DMS53 treated with DMSO at 0.1 percent for 48 hours (cell line): ENCODE measurements at regions not wholly inside any gene's neighbourhood (a gene's known extent, or its start where the extent isn't known, plus 50 kb on each side); places are given as distances from the start of the nearest gene placed in this dataset.

Experiments
- DNase-seq: peaks from one replicate; lab custom pipeline; 2025; ENCODE audit not compliant: unreplicated experiment; lab: John Stamatoyannopoulos, UW

DNA sequence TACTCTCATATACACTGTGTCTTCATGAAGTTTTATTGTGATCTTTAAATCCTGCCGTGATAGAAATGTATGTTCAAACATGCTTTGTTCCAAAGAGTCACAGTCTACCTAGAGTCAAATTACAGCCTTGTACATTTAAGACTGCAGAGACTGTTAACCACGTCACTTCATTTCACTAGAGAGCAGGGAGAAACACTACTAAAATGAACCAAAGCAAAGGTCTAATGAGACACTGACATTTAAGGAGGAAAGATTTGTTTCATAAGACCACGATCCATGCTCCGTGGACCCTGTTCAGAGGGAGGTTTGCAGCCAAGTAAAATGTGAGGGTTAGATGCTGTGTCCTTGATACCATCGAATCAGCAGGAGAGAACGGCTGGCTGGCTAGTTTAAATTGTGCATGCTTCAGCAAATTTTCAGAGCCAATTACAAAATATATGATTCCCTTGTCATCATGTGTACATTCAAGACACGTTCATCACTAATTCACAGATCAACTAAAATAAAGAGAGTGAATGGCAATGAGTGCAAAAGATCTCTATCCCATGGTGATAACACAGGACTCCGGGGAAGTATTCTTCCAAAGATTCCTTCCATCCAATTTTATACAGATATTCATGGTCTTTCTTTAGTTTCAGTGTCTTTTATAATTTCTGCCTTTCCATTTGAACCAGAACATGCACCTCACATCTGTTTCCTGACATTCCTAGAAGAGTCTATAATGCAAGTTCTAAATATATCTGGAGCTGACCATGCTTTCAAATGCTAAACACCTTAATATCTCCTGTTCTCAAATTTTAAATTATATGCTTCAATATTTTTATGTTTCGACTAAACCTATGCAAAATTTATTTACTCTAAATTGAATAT, 960.9 kb upstream of the FAT3 start:
- no peak for DNase-seq

DNA sequence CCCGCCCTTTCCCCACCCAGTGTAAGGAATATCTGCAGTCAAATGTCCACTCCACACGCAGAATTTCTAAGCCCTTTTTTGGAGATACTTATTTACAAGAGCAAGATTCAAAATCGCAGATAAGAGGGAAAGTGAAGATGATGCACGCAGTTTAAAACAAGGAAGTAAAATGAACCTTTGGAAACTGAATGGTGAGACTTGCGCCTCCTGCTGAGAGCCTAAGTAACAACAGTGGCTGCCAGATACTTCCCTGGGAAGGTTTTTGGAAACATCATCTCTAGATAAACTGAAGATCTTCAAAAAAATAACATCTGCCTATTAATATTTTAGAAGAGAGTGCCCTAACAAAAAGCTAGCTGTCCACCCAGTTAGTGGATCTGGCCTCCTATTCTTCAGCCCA, 963.1 kb upstream of the FAT3 start:
- DNase-seq, result no peak

DNA sequence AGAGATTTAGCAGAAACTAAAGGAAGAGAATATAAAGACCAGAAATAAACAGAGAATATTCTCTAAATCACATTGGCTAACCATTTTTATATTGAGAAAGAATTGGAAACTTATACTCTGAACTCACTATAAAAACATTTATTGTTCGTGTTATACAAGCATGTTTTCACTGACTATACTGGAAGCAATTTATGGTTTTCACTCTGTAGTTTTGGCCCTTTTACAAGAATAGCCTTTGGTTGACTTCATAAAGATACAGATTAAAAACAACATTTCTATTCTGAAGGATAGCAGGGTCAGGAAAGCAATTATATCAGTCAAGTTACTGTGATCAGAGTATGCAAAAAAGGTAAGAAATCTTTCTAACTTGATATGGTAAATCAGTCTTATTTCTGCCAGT, 965.7 kb upstream of the FAT3 start:
- DNase-seq, result no peak

DNA sequence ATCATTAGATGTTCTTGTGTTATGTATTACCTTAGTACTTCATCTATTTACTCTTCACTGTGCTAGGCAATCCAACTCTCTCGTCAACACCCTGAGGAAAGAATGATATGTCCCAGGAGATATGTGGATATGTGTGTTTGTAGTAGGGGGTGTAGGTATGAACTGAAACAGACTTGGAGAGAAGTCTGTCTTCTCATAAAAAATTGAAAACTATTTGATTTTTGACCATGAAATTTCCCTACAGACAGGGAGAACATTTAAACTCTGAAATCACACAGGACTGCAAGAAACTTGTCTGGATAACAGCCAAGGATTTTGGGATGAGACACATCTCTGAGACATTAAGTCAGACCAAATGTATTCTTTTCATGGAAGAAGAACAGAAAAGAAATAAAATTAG, 967.0 kb upstream of the FAT3 start:
- DNase-seq, result no peak

DNA sequence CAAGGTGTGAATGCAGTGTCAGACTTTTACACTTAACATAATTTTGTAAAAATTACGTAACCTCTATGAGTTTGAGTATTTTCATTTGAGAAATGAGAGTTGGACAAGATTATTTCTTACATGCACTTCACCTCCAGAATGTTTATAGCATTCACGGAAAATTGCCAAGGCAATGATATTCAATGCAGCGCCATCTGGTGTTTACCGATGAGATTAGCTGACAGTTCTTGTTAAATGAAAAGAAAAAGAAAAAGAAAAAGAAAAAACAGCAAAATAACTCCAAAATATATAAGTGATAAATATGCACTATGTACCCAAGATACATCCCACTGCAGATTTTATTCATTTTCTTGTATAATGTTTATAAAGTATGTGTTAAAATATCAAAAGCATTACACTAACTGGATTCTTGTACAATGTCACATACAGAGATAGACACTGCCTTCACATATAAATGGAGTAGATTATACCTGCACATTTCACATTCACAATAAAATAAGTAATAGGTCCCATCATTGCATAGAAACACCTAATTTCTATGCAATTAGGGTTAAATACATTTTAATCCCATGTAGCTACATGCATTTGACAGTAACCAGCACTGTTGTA, 976.3 kb upstream of the FAT3 start:
- DNase-seq, result peak; percentile 54

DNA sequence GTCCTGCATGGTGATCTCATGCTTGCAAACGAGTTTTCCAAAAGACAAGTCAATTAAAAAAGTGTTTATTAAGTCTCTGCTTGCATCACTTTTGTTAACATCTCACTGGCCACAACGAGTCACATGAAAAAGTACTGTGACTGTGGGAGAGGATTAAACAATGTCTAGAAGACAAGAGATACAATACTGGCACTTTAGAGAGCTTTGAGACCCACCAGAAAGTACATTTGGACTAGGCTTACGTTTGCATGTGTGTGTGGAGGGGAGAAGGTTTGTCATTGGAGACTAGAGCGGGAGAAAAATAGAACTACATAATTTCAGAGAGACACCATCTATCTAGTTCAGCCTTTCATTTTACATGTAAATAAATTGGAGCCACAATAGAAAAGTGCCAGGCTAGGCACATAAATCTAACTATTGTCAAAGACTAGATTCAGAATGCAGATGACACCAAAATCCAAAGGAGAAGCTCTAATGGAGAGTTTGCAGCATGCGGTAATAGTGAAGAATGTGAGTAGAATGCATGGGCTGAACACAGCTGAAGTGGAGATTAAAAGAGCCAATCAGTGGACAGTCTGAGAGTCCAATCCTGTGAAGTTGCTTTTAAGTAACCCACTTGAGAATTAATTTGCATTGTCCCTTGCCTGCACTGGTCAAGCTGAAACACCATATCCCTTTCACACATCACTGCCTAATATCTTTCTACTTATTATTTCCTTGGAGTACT, 977.4 kb upstream of the FAT3 start:
- no peak for DNase-seq

DNA sequence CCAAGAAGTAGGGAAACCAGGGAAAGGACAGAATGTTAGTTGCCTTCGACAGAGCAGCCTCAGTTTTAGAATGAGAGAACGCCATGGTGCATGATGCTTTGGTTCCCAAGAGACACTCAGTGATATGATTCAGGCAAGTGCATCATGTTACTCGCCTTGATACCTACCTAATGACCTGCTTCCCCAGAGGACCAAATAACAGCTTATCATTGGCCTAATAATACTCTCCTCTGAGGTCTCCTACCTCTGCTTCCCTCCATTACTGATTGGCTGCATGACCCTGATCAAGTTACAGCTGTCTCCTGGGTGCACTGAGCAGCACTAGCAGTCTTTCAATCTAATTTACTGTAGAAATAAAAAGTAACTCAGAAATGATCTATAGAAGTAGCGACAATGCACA, 979.7 kb upstream of the FAT3 start:
- DNase-seq, result no peak

DNA sequence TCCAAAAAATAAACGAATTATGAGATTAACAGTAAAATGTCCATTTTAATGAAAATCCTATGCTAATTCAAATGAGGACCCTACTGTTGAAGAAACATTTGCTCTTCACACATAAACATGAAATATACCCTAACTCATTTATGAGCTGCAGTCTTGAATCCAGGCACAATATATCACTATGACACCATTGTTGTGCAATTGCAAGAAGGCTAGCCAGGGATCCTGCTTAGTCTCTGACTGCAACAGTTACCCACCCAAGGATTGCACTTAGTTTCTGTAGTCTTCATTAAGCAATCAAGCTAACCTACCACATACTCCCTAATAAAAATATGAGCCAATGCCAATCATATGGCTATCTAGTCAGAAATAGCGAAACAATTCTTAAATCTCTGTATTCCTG, 981.0 kb upstream of the FAT3 start:
- no peak for DNase-seq

DNA sequence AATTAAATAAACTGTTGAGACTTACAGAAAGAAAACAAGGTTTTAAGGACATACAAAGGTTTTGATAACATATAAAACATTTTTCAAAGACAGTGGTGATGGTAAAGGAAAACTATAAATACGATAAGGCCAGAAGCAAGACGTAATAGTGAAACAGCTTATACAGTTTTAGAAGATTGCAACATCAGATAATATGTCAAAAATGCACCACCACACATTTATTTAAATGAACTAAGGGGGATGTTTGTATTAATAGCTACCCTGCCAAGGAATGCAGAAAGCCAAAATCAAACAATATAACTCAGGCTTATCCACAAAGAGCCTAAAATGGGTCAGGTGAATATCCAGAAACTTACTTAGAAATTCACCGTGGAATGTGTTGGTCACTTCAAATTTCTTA, 981.6 kb upstream of the FAT3 start:
- no peak for DNase-seq

DNA sequence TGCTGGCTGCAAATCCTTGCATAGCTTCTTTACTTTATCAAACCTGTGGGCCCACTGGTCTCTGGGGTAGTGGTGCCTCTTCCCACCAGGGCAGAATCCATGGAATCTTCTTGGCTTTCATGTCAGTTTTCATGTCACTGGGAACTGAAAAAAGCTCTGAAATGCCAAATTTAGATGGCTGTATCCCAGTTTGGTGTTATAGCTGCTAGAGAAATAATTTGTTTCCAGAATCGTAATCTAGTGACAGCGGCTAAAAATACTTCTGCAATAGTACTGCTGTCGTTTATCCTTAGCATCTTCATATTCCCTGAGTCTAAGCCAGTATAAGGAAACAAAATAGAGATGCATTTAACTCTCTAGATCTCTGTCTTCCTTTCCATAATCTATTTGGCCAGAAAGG, 983.4 kb upstream of the FAT3 start:
- DNase-seq, result no peak

DNA sequence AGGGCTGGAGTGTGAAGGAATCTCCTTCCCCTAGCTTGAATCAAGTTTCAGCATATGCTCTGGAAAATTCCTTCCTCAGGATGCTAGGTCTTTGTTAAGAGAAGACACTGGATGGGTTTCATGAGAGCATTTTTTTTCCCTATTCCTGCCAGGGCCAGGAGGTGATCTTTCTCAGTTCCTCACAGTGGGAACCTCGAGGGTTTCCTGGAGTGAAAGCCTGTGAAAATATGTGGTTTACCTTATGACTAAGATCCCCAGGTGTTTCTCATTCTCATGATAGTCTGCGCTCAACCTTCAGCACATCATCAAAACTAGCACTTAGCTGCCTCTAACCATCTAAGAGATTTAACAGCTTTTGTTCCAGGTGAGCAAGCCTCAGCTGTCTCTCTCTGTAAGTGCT, 985.3 kb upstream of the FAT3 start:
- no peak for DNase-seq

DNA sequence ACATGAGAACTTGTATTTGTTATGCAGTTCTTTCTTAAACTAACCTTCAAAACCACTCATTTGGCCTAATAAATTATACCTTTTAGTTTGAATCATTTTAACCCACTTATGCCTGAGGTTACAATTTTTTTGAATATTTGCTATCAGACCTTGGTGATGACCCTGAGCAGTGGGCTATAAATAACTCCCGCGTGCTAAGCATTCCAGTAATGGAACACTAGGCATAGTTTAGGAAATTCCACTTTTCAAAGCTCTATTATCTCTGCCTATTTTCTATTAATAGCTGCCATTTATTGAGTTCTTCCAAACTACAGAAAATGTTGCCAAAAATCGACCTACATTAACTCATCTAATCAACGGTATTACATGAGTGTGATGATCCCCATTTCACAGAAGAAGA, 993.4 kb upstream of the FAT3 start:
- DNase-seq, result no peak

DNA sequence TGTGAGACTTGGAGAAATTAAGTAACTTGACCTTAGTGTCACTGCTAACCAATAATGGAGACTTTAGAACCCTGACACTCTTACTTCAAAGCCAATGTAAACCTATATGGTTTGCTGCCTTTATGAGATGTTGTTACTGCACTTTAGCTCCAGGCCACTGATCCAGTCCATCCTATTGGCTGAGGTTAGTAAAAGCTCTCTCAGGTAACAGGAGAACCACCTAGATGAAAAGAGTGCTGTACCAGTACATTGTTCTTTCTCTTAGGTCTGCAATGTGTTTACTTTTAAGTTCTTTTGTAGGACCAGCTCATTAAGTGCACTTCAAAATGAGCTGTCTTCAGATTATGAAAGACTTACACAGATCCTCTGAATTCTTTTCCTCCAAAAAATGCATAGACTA, 994.0 kb upstream of the FAT3 start:
- peak; percentile 42 for DNase-seq

DNA sequence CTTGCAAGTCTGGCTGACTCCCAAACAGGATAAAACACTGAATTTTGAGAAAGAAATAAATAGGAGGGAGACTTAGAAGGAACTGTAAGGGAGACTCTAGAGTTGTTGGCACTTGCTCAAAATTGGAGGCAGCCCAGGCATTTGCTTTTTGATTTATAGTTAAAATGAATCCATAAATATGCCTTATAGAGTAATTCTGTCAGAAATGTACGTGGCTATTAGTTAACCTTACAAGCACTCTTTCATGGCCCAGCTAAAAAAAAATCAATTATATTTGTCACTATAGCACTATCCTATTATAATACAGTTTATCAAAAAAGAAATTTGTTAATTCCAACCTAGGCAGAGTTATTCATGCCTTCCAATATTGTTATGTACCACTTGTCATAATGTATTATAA, 1000.0 kb upstream of the CHORDC1 start:
- no peak for DNase-seq

DNA sequence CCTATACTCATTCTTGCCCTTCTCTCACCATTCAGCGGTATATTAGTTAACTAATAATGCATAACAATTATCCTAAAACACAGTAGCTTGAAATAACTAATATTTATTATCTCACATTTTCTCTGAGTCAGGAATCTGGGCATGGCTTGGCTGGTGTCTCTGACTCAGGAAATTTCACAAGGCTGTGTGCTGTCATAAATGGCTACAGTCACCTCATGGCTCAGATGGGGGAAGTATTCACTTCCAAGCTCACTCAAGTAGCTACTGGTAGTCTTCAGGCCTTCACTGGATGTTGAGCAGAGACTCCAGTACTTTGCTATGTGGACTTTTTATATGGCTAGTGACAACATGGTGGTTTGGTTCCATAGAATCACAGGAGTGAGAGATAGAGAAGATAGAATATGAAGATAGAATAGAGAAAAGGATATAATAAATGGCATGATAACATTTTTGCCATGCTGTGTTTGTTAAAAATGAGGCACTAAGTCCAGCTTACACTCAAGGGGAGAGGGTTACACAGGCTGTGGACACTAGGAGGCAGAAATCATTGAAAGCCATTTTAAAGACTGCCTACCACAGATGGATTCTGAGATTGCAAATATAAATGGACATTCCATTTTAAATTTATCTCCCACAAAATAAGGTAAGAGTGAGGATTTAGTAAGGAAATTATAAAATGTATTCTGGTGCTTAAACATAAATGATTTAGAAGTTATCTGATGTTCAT, 997.8 kb upstream of the CHORDC1 start:
- no peak for DNase-seq

DNA sequence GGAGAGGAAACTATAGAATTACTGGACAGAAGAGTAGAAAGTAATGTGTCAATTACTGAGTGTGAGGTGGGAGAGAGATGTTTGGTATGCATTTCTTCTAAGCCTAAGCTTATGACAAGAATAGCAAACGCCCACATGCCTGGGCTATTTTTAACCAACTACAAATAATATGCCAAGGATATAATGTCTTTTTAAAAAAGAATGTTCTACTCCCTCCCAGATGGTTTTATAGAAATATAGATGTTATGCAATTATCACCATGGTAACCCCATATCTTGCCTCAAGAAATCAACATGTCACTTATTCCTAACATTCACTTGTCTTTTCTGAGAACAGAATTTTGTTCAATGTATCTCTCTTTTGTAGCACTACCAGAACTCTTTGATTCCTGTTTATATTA, 996.7 kb upstream of the CHORDC1 start:
- no peak for DNase-seq

DNA sequence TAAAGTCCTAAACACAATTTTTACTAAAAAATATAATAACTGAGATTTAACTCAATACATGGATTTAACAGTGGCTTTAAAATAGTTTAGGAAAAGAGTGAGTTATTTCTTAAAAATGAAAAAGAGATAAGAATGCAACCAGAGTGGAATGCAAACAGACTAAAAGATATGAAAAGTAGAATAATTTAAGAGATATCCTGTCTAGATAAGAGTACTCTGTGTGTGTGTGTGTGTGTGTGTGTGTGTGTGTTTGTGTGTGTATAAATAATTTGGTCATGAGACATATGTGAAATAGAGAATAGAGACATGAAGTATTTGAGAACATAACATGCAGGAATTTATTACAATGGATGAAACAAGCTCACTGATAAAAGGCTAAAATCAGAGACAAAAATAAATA, 986.9 kb upstream of the CHORDC1 start:
- no peak for DNase-seq

DNA sequence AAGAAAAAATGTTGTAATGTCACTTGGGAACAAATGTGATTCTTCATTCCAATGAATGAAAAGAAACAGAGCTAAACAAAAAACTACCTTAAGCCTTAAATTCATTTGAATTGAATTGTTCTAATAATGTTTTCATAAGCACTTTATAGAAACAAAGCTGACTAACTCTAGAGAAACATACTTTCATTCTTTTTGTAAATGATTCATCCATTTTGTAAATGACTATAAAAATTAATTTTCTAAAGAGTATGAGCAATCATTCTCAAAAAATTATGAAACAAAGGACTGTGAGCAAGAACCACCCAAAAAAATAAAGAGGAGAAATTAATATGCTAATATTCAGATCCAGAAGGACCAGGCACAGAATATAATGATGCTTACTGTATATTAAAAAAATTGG, 986.5 kb upstream of the CHORDC1 start:
- no peak for DNase-seq

DNA sequence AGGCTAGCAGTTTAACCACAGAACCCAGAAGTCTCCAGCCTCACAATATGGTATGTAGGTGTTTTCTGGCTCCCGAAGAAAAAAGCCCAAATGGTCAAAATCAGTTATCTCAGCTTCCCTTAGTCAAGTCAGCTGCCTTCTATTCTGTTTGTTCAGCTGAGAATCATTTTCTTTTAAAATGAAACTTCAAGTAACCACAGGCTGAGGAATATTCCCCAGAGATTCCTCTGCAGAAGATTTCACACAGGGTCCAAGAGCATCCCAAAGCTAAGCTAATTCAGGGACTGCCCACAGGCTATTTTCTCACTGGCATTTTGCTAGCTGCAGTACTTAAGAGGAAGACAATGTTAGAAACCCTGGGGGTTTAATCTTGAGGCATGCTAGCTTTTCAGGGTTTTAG, 977.0 kb upstream of the CHORDC1 start:
- DNase-seq, result no peak

DNA sequence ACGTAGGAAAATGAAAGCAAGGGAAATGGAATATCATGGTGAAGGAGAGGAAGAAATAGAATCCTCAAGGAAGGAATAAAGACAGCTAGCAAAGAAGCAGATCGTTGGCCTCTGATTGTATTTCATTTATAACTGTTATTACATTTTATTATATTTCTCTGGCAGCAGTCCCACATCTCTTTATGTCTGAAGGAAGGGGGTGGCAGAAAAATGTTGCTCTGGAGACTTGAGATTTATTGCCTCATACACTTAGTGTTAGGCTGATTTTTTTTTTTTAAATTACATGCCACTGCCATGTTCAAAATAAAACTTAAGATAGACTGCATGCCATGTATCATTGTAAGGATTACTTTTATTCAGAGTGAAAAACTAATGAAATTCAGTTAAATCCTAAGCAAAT, 971.7 kb upstream of the CHORDC1 start:
- DNase-seq, result no peak

DNA sequence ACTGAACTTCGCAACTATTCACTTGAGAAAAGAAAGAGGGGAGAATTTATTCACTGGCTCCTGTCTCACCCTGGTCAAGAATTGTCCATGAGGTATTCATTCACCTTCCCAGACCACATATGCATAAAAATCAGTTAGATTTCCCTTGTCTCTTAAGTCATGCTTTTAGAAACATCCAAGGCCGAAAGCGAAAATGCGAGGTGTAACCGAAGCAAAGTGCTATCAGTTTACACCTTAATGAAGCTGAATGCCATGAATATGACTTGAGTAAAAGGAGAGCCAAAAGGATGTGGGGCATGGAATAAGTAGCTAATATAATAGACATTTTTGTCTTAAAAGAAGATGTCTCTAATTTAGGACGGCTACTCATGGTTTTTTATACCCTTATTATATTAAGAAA, 965.6 kb upstream of the CHORDC1 start:
- DNase-seq, result no peak

DNA sequence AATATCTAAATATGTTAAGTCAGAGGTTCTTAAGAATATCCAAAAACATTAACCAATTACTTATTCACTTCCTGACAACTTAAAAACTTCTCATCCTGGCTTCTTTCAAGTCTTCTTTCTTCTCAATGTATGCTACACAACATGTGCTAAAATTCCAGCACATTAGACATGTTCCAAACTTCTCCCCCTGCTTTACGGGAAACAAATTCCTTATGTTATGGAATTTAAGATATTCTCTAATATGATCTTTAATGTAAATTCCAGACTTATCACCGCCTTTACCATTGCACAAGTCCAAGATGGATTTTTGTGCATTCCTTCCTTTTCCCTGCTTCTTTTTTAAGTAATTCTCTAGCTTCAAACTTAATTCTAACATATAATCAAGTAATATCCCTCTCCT, 964.5 kb upstream of the CHORDC1 start:
- no peak for DNase-seq
